ENCODE measurements at regions not wholly inside any gene's neighbourhood (a gene's known extent, or its start where the extent isn't known, plus 50 kb on each side); places are given as distances from the start of the nearest gene placed in this dataset.

DNA sequence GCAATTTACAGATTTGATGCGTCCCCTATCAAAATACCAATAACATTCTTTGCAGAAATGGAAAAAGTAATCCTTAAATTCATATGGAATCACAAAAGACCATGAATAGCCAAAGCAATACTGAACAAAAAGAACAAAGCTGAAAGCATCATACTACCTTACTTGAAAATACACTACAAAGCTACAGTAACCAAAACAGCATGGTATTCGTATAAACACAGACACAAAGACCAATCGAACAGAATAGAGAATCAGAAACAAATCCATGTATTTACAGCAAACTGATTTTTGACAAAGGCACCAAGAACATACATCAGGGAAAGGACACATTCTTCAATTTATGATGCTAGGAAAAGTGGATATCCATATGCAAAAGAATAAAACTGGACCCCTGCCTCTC is 206.5 kb upstream of the PDE10A start:
- TF ChIP-seq EZH2 (IDR thresholded peaks at IDR 0.05; ENCODE audit: borderline replicate concordance, insufficient read depth, low read length, poor library complexity, severe bottlenecking) (no peak), CTCF (IDR thresholded peaks at IDR 0.05; ENCODE audit: poor library complexity, severe bottlenecking) (no peak), POLR2AphosphoS5 (IDR thresholded peaks at IDR 0.05) (no peak), SMC3 (conservative IDR thresholded peaks at IDR 0.05; ENCODE audit: poor library complexity) (no peak), EP300 (conservative IDR thresholded peaks at IDR 0.05; ENCODE audit: poor library complexity, severe bottlenecking) (no peak), MXI1 (conservative IDR thresholded peaks at IDR 0.05; ENCODE audit: poor library complexity, severe bottlenecking) (no peak), RAD21 (conservative IDR thresholded peaks at IDR 0.05) (no peak), REST (IDR thresholded peaks at IDR 0.05; ENCODE audit: borderline replicate concordance) (no peak), TAF1 (IDR thresholded peaks at IDR 0.05; ENCODE audit: low read depth) (no peak)

All from neural cell (in vitro differentiated cells).